Peyer's patch (tissue), 4 donors: ENCODE measurements at regions not wholly inside any gene's neighbourhood (a gene's known extent, or its start where the extent isn't known, plus 50 kb on each side); places are given as distances from the start of the nearest gene placed in this dataset.

ENCODE experiments used
- DNase-seq, 3 donors: peaks; one replicate each; pipeline ENCODE4 v3.0.0-alpha.2; 2017 to 2019
- H3K27ac ChIP-seq, 4 donors: fragments of 200-600 bp; sonication (generic); one replicate each; pipeline ENCODE4 v1.5.1; 2016 to 2019
- H3K27me3 ChIP-seq, 2 donors: fragments of 200-600 bp; sonication (generic); one replicate each; pipeline ENCODE4 v1.5.1; 2019
- H3K36me3 ChIP-seq, 3 donors: fragments of 200-600 bp; sonication (generic); one replicate each; pipeline ENCODE4 v1.5.1; 2016 to 2019
- H3K4me1 ChIP-seq, 4 donors: fragments of 200-600 bp; sonication (generic); one replicate each; pipeline ENCODE4 v1.5.1; 2016 to 2019
- H3K4me3 ChIP-seq, 4 donors: fragments of 200-600 bp; sonication (generic); 1 replicate in 3 of 4; 2 replicates in 1 of 4; pipeline ENCODE4 v1.5.1; 2016 to 2019; ENCODE audit warnings: mild to moderate bottlenecking in 1 of 4
- H3K9me3 ChIP-seq, 4 donors: fragments of 200-600 bp; sonication (generic); one replicate each; pipeline ENCODE4 v1.5.1; 2016 to 2019; ENCODE audit warnings: mild to moderate bottlenecking in 1 of 4
- POLR2A ChIP-seq, 2 donors: fragments of 450-650 bp; IDR thresholded peaks; one replicate each; pipeline ENCODE4 v1.5.1; 2017; ENCODE audit warnings: antibody characterized with exemption in 2 of 2, mild to moderate bottlenecking in 2 of 2, moderate library complexity in 2 of 2
- TF ChIP-seq, protein P1 (sequence below), 6 experiments: fragments of 450-650 bp in 4 of 6; fragments of 200-600 bp in 2 of 6; sonication (generic) in 1 of 6; IDR thresholded peaks; one replicate each; pipeline ENCODE4 v1.5.1; 2017 to 2019; ENCODE audit warnings: antibody characterized with exemption in 6 of 6, mild to moderate bottlenecking in 3 of 6, moderate library complexity in 1 of 6

DNA sequence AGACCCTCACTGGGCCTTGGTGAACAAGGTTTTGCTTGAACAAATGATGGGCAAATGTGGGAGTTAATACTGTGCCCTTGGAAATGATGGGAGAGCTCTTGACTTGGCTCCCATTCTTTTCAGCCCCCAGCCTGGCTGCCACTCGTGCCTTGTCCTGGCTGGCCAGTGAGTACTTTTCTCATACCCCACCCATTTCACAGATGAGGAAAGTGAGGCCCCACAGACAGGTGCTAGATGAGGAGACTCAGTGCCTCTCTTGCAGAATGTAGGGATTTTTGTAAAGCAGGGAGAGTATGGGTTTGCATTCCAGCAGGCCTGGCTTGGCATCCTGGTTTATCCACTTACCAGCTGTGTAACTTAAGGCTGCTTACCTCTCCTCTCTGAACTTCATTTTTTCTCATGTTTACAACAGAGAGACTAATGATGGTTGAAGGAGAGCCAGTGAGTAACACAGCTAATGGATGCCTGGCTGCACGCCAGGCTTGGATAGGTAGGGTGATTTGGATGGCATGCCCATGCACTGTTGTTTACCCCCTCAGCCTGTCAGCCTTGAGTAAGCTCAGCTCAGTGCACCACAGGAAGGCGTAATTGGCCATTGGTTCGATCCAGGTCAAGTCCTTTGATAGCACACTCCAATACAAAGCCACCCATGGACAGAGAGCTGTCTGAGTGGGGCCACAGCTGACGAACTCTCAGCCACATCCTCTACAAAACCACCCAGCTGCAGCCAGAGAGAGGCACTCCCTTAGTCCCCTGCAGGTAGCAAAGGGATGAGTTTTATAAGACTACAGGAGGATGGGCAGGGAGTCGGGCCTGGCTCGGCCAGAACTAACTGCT is 436.8 kb downstream of the RPS24 start:
- no peak for TF ChIP-seq POLR2A (IDR thresholded peaks at IDR 0.05)
- TF ChIP-seq, protein P1, sequence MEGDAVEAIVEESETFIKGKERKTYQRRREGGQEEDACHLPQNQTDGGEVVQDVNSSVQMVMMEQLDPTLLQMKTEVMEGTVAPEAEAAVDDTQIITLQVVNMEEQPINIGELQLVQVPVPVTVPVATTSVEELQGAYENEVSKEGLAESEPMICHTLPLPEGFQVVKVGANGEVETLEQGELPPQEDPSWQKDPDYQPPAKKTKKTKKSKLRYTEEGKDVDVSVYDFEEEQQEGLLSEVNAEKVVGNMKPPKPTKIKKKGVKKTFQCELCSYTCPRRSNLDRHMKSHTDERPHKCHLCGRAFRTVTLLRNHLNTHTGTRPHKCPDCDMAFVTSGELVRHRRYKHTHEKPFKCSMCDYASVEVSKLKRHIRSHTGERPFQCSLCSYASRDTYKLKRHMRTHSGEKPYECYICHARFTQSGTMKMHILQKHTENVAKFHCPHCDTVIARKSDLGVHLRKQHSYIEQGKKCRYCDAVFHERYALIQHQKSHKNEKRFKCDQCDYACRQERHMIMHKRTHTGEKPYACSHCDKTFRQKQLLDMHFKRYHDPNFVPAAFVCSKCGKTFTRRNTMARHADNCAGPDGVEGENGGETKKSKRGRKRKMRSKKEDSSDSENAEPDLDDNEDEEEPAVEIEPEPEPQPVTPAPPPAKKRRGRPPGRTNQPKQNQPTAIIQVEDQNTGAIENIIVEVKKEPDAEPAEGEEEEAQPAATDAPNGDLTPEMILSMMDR (IDR thresholded peaks at IDR 0.05): no peak
- no peaks in the 10 kb centered on the region for H3K27me3 ChIP-seq
- H3K4me1 ChIP-seq: no peaks in the 10 kb centered on the region
- H3K27ac ChIP-seq: no peak overlapping the region
- no peaks in the 10 kb centered on the region for H3K9me3 ChIP-seq
- peak in 1 of 3 donors; percentile 23 for DNase-seq
- no peak overlapping the region for H3K4me3 ChIP-seq
- no peaks in the 10 kb centered on the region for H3K36me3 ChIP-seq

GRCh38 chr10:78471326-78471722 is 437.7 kb downstream of the RPS24 start:
- Histone ChIP-seq H3K27ac (no peak overlapping the region), H3K9me3 (no peaks in the 10 kb centered on the region), H3K27me3 (no peaks in the 10 kb centered on the region), H3K4me3 (no peak overlapping the region), H3K4me1 (no peaks in the 10 kb centered on the region), H3K36me3 (no peaks in the 10 kb centered on the region)
- peak in 1 of 3 donors; percentile 39 for DNase-seq
- TF ChIP-seq, protein P1 (IDR thresholded peaks at IDR 0.05): no peak

GRCh38 chr10:78471723-78472550 is 438.3 kb downstream of the RPS24 start:
- peak overlapping the region in 1 of 4 donors; percentile 42 for H3K27ac ChIP-seq
- DNase-seq: peak in 1 of 3 donors; percentile 31
- H3K4me1 ChIP-seq: no peaks in the 10 kb centered on the region
- no peak overlapping the region for H3K4me3 ChIP-seq
- no peaks in the 10 kb centered on the region for H3K9me3 ChIP-seq
- TF ChIP-seq POLR2A (IDR thresholded peaks at IDR 0.05): no peak
- TF ChIP-seq, protein P1 (IDR thresholded peaks at IDR 0.05): no peak
- no peaks in the 10 kb centered on the region for H3K27me3 ChIP-seq
- H3K36me3 ChIP-seq: no peaks in the 10 kb centered on the region

DNA sequence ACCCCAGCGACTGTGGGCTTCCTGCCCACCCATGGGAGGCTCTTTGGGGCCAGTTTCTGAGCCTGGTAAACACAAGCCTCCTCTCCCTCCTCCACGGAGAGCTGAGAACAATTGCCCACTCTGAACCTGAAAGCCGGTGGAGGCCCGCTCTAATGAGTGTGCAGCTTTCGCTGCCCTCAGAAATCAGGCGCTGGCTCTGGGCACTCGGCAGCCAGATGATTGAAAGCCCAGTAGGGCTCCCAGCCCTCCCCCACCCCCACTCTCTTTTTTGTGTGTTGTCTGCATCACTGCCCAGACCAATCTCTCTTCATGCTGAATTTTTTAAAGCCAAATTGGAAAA is 438.9 kb downstream of the RPS24 start:
- H3K27ac ChIP-seq: peak overlapping the region in 1 of 4 donors; percentile 42

DNA sequence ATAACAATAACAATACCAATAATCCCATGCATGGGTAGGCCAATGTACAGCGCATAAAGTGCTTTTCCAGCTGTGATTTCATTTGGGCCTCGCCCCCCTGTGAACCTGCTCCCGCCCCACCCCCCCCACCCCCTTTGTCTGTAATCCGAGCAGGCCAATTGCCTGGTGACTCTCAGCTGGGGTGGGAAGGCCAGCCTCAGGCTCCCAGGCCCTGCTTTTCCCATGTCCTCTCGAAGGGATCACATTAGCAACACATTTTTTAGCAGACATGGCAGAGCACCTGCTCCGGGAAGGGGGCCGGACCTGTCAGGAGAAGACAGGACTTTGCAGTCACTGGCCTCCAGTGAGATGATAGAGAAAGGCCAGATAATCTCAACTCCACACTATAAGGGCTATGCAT is 439.3 kb downstream of the RPS24 start:
- no peaks in the 10 kb centered on the region for H3K4me1 ChIP-seq
- H3K27ac ChIP-seq: no peak overlapping the region
- TF ChIP-seq POLR2A (IDR thresholded peaks at IDR 0.05): no peak
- TF ChIP-seq, protein P1 (IDR thresholded peaks at IDR 0.05): no peak
- no peaks in the 10 kb centered on the region for H3K9me3 ChIP-seq
- H3K27me3 ChIP-seq: no peaks in the 10 kb centered on the region
- no peak overlapping the region for H3K4me3 ChIP-seq
- H3K36me3 ChIP-seq: no peaks in the 10 kb centered on the region
- DNase-seq: no peak

More for the DNA sequence above, 438.9 kb downstream of the RPS24 start:
- Histone ChIP-seq H3K36me3 (no peaks in the 10 kb centered on the region), H3K4me3 (no peak overlapping the region), H3K9me3 (no peaks in the 10 kb centered on the region), H3K27me3 (no peaks in the 10 kb centered on the region), H3K4me1 (no peaks in the 10 kb centered on the region)
- TF ChIP-seq POLR2A (IDR thresholded peaks at IDR 0.05): no peak
- TF ChIP-seq, protein P1 (IDR thresholded peaks at IDR 0.05): no peak
- DNase-seq: peak in 1 of 3 donors; percentile 34
